ENCODE measurements at regions not wholly inside any gene's neighbourhood (a gene's known extent, or its start where the extent isn't known, plus 50 kb on each side); places are given as distances from the start of the nearest gene placed in this dataset.

DNA sequence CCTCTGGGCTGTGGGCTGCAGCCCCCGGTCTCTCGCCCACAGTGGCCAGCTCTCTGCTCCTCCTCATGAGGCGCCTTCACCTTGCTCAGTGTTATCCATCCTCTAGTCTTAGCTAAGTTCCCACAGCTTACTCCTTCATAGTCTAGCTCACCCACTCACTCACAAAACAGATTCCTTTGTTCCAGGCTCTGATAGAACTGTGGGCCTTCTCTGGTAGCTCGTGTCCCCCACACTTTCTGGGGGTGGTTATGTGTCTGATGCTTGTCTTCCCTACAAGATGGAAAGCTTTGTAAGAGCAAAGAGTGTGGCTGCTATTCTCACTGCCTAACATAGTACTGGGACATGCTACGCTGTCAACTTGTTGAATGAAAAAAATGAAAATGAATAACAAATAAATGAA lies 135.8 kb downstream of the EN1 start:
- TF ChIP-seq CUX1 (IDR thresholded peaks at IDR 0.05; ENCODE audit: insufficient replicate concordance, low read depth, low read length) (no peak), SUZ12 (IDR thresholded peaks at IDR 0.05; ENCODE audit: unreplicated experiment) (no peak)

Measured in GM12878 (cell line).